ENCODE measurements at regions not wholly inside any gene's neighbourhood (a gene's known extent, or its start where the extent isn't known, plus 50 kb on each side); places are given as distances from the start of the nearest gene placed in this dataset.

GRCh38 chr9:119986713-119987112 lies 593.3 kb downstream of the CDK5RAP2 start:
- no peaks in the 10 kb centered on the region for H3K4me1 Mint-ChIP-seq
- no peaks in the 10 kb centered on the region for H3K36me3 Mint-ChIP-seq
- no peak overlapping the region for H3K4me3 Mint-ChIP-seq
- ChIA-PET POLR2A (no interaction called here), CTCF (no interaction called here)
- no peaks in the 10 kb centered on the region for H3K9me3 Mint-ChIP-seq
- ATAC-seq (no peak), DNase-seq (ENCODE audit: low spot score) (no peak)
- TF ChIP-seq FOXK1 (CRISPR knock-in tag; IDR thresholded peaks at IDR 0.05) (no peak), STAT6 (CRISPR knock-in tag; conservative IDR thresholded peaks at IDR 0.05; ENCODE audit: low read depth) (no peak), ZNF512 (CRISPR knock-in tag; IDR thresholded peaks at IDR 0.05; ENCODE audit: borderline replicate concordance) (no peak), ARID4B (CRISPR knock-in tag; IDR thresholded peaks at IDR 0.05; ENCODE audit: borderline replicate concordance) (no peak), ZMAT4 (CRISPR knock-in tag; IDR thresholded peaks at IDR 0.05) (no peak), ATF2 (CRISPR knock-in tag; IDR thresholded peaks at IDR 0.05; ENCODE audit: borderline replicate concordance, low read depth) (no peak), OVOL2 (CRISPR knock-in tag; IDR thresholded peaks at IDR 0.05; ENCODE audit: borderline replicate concordance) (no peak)
- no peaks in the 10 kb centered on the region for H3K27me3 Mint-ChIP-seq (ENCODE audit: low read depth)
- H3K27ac Mint-ChIP-seq = no peak overlapping the region

- Mint-ChIP-seq H3K27ac (no peak overlapping the region), H3K27me3 (ENCODE audit: low read depth) (no peaks in the 10 kb centered on the region), H3K4me1 (no peaks in the 10 kb centered on the region), H3K9me3 (no peaks in the 10 kb centered on the region), H3K4me3 (no peak overlapping the region), H3K36me3 (no peaks in the 10 kb centered on the region)
- no peak for ATAC-seq
- ChIA-PET CTCF (no interaction called here), POLR2A (no interaction called here)
- DNase-seq (ENCODE audit: low spot score) = no peak
- no peak for TF ChIP-seq CDX4 (CRISPR knock-in tag; IDR thresholded peaks at IDR 0.05; ENCODE audit: borderline replicate concordance)
- TF ChIP-seq PRDM15 (CRISPR knock-in tag; IDR thresholded peaks at IDR 0.05) = no peak
- no peak for TF ChIP-seq IRF1 (CRISPR knock-in tag; IDR thresholded peaks at IDR 0.05)
- TF ChIP-seq TEAD1 (CRISPR knock-in tag; IDR thresholded peaks at IDR 0.05) = no peak
- no peak for TF ChIP-seq NFE2L1 (CRISPR knock-in tag; IDR thresholded peaks at IDR 0.05)
- TF ChIP-seq ZNF425 (CRISPR knock-in tag; conservative IDR thresholded peaks at IDR 0.05) = no peak
- no peak for TF ChIP-seq NR1H2 (CRISPR knock-in tag; IDR thresholded peaks at IDR 0.05)
- no peak for TF ChIP-seq ZNF671 (CRISPR knock-in tag; IDR thresholded peaks at IDR 0.05)
Measured at GRCh38 chr9:119986205-119986604, 593.8 kb downstream of the CDK5RAP2 start.
